GM20000 (cell line): ENCODE measurements at regions not wholly inside any gene's neighbourhood (a gene's known extent, or its start where the extent isn't known, plus 50 kb on each side); places are given as distances from the start of the nearest gene placed in this dataset.

Experiments used
- DNase-seq: peaks from one replicate; pipeline ENCODE4 v3.0.0; 2012; ENCODE audit warnings: low spot score
- TF ChIP-seq, protein P1 (sequence below): IDR thresholded peaks from 2 replicates; pipeline ENCODE4 v1.5.1; 2012; ENCODE audit warnings: mild to moderate bottlenecking, control low read depth; ENCODE audit errors: extremely low read depth, missing control alignments

DNA sequence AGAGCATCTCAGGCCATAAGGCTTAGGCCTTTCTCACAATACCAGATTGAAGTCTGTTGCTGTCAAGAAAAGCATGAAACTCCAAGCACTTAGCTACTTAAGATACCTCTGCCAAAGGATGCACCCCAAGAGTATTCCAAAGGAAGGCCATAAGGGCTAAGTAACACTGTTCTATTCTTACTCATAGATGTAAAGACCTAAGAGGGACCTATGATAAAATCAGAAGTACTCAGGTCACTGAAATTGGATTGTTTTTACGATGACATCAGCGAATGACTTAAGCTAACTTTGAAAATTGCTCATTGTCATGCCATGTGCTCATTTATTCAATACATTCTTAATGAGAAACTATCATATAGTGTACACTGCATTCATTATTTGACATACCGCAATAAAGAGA lies 172.8 kb downstream of the KCNA4 start:
- TF ChIP-seq, protein P1, sequence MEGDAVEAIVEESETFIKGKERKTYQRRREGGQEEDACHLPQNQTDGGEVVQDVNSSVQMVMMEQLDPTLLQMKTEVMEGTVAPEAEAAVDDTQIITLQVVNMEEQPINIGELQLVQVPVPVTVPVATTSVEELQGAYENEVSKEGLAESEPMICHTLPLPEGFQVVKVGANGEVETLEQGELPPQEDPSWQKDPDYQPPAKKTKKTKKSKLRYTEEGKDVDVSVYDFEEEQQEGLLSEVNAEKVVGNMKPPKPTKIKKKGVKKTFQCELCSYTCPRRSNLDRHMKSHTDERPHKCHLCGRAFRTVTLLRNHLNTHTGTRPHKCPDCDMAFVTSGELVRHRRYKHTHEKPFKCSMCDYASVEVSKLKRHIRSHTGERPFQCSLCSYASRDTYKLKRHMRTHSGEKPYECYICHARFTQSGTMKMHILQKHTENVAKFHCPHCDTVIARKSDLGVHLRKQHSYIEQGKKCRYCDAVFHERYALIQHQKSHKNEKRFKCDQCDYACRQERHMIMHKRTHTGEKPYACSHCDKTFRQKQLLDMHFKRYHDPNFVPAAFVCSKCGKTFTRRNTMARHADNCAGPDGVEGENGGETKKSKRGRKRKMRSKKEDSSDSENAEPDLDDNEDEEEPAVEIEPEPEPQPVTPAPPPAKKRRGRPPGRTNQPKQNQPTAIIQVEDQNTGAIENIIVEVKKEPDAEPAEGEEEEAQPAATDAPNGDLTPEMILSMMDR: no peak
- no peak for DNase-seq

DNA sequence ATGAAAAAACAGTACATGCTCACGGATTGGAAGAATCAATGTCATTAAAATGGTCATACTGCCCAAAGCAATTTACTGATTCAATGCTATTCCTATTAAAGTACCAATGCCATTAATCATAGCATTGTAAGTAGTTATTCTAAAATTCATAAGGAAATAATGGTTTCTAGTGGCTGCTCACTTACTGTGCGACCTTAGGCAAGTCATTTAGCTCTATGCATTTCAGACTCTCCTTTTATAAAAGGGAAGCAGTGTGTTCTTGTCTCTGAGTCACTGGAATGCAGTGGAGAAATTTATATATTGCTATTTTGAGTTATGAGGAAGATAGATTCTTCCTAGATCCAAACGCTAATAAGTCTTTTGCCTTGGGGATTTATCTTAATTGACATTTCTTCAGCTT lies 174.8 kb downstream of the KCNA4 start:
- TF ChIP-seq, protein P1: no peak
- DNase-seq: no peak

DNA sequence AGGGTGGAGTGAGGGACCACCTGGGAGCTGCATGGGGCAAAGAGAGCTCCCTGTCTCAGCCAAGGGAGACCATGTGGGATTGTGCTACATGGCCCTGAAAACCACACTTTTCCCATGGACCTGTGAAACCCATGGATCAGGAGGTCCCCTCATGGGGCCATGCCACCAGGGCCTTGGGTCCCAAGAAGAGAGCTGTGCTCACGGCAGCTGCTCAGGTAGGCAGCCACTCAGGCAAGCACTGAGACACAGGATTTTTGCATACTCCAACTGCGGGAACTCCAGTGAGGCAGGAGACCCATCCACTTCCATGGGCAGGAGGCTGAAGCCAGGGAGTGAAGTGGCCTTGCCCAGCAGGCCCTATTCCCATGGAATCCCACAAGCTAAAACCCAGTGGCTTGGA lies 190.0 kb downstream of the KCNA4 start:
- DNase-seq: no peak
- TF ChIP-seq, protein P1: no peak

DNA sequence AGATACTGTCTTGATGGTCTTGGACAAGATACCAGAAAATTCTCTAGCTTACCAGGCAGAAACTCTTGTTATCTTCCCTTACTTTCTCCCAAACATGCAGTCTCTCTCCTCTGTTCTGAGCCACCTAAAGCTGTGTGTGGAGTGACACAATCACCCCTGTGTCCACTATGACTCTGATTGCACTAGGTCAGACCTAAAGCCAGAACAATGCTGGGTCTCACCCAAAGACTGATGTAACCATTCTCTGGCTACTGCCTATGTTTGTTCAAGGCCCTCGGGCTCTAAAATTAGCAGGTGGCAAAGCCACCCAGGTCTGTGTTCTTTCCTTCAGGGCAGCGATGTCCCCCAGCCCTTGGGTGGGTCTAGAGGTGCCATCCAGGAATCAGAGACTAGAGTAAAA lies 200.5 kb downstream of the KCNA4 start:
- TF ChIP-seq, protein P1: no peak
- DNase-seq: no peak

DNA sequence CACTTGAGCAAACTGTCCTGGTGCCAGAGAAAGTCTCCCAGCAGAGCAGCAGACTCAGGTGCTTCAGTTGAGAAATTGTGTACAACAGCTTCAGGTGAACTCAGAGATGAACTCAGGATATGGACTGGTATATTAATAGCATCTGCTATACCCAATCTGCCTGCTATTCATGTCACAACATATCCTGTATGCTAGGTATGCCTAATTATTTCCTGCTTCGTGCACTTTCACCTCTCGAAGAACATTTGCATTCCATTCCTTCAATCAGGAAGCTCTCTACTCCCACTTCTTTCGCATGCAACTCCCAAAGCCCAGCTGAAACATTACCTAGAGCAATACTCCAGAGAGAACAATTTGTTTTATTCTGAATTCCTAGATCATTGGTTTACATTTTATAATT lies 207.7 kb downstream of the KCNA4 start:
- TF ChIP-seq, protein P1: no peak
- DNase-seq: no peak

DNA sequence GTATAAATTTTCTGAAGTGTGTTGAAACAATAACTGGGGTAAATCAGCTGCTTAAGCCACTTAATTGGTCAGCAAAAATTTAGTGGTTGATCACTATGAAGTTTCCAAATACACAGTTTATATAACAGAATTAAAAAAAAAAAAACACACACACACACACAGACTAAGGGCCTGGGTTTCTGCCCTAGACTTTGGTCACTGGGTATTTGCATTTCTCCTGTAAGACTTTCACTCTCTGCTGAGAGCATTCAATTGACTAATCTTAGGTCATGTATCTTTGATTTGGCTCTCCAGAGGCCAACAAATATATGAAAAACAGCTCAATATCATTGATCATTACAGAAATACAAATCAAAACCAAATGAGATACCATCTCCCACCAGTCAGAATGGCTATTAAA lies 214.3 kb downstream of the KCNA4 start:
- DNase-seq: no peak
- TF ChIP-seq, protein P1: no peak

DNA sequence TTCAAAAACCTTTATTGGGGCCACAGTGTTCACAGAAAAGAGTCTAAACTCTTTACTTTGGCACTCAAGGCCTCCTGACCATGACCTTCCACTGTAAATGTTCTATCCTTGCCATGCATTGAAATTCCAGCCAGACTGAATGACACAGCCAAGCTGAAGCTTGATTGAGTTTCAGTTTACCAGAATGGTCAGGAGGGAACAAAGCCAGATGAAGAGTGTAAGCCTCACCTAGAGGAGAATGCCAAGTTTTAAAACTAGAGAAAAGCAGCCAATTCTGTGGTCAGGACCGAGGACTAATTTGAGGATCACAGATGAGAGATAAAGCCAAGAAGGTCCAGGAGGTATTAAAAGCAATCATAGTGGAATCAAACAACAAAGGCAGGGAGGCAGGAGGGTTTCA lies 215.3 kb downstream of the KCNA4 start:
- DNase-seq: no peak
- TF ChIP-seq, protein P1: no peak
